Mucosa of stomach (tissue), 1 donor: ENCODE measurements at regions not wholly inside any gene's neighbourhood (a gene's known extent, or its start where the extent isn't known, plus 50 kb on each side); places are given as distances from the start of the nearest gene placed in this dataset.

ENCODE experiments used
- H3K27me3 ChIP-seq: one replicate; pipeline ENCODE4 v1.7.0; 2013; ENCODE audit warnings: mild to moderate bottlenecking, low read length; ENCODE audit not compliant: control insufficient read depth, insufficient read depth
- H3K36me3 ChIP-seq: one replicate; pipeline ENCODE4 v1.7.0; 2013; ENCODE audit warnings: low read length; ENCODE audit not compliant: control insufficient read depth, insufficient read depth
- H3K4me1 ChIP-seq: one replicate; pipeline ENCODE4 v1.7.0; 2013; ENCODE audit warnings: mild to moderate bottlenecking, low read length; ENCODE audit not compliant: control insufficient read depth, insufficient read depth
- H3K4me3 ChIP-seq: one replicate; pipeline ENCODE4 v1.7.0; 2013; ENCODE audit warnings: low read length
- H3K9ac ChIP-seq: one replicate; pipeline ENCODE4 v1.7.0; 2013; ENCODE audit warnings: mild to moderate bottlenecking, low read length, moderate library complexity
- H3K9me3 ChIP-seq: one replicate; pipeline ENCODE4 v1.7.0; 2013; ENCODE audit warnings: mild to moderate bottlenecking, low read length, moderate library complexity; ENCODE audit not compliant: control insufficient read depth
- donor health status: Pancreatic carcinoma.

DNA sequence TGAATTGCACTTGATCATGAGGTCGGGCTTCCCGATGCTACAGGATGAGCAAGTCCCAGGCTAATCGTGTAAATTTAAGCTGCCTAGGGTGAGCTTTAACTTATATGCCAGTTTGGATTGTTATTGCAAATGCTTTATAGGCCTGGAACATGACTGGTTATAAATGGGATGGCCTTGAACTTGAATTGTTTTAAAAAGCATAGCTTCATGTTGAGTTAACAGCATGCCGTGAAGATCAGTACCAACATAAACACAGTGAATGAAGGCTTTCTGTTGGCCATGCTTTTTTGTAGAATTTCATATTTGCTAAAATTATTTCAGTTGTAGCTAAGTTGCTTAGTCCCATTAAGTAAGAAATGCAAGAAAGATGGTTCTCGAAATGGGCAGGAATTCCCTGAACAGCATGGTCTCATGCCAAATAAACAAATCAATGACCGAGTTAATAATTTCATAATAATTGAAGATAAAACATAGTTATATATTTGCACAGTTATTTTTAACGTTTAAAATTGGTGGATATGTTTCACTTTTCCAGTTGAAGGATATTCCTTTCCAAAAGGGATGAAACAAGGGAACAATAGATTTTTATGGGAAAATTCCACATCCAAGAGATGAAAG lies 76.6 kb upstream of the ARID1B start:
- H3K4me3 ChIP-seq = no peak overlapping the region
- H3K27me3 ChIP-seq = no peaks in the 10 kb centered on the region
- no peaks in the 10 kb centered on the region for H3K36me3 ChIP-seq
- H3K9ac ChIP-seq = no peak overlapping the region
- no peaks in the 10 kb centered on the region for H3K4me1 ChIP-seq
- H3K9me3 ChIP-seq = no peaks in the 10 kb centered on the region

DNA sequence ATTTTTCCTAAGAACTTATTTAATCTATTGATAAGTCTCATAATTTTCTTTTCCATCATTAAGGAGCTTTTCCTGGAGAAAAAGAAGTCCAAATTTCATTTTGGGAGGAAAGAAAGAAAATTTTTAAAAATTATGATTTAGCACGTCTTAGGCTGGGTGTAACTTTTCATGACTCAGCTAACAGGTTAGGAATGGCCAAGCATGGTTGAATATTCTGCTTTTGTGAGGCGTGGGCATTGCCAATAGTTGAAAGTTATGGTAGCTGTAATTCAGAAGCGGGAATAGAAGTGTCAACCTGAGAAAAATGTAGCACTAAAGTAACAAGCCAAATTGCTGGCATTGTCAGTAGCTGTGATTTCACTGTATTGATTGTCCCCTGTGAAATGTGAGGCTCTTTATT lies 77.2 kb upstream of the ARID1B start:
- Histone ChIP-seq H3K4me3 (no peak overlapping the region), H3K9ac (no peak overlapping the region), H3K4me1 (no peaks in the 10 kb centered on the region), H3K27me3 (no peaks in the 10 kb centered on the region), H3K9me3 (no peaks in the 10 kb centered on the region), H3K36me3 (no peaks in the 10 kb centered on the region)

DNA sequence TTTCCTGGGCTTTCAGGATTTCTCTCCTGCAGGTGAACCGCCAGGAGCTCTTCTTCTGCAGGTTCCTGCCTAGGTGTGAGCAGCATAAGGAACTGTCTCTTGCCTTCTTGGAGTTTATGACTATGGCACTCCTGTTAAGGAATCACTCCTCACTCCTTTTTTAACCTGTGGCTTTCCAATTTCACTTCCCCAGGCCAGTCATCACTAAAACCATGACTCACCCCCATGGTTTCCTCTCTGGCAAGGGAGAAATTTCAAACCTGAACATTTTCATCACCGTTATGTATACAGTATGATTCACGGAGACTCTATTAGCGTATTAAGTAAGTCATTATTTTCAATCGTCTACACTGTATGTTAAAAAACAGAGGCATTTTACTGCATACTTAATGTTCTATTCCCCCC lies 78.2 kb upstream of the ARID1B start:
- no peak overlapping the region for H3K9ac ChIP-seq

DNA sequence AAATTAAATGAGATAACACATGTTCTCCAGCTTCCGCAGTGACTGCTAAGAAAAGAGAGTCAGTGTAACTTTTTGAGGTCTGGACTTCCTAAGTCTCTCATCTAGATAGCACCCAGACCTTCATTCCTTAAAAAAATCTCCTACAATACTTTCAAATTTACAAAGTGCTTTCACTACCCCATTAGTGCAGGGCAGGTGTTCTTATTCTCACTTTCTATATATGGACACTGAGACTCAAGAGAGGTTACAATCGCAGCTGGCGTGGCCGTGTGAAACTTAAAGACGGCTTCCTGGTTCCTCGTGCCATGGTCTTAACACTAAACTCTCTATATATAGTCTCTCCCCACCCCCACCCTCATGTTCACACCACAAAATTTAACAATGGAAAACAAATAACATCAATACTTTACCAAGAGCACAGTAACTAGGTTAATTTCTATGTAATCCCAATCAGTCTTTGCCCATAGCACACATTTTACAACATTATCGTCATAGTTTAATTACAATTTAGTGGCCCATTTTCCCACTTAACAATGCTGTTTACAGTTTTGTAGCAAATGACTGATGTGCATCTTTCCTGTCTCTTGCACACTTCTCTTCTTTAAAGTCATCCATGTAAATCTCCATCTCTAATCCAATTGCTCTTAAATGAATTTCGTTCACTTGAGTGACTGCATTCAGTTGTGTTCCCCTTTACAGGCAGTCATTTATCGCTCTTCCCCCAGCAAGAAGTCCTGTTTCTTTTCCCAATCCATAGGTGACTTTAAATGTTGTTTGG lies 78.8 kb upstream of the ARID1B start:
- H3K4me1 ChIP-seq = no peaks in the 10 kb centered on the region

More for the DNA sequence above, 78.2 kb upstream of the ARID1B start:
- no peak overlapping the region for H3K4me3 ChIP-seq
- H3K27me3 ChIP-seq = no peaks in the 10 kb centered on the region
- H3K4me1 ChIP-seq = no peaks in the 10 kb centered on the region
- no peaks in the 10 kb centered on the region for H3K9me3 ChIP-seq
- H3K36me3 ChIP-seq = no peaks in the 10 kb centered on the region

DNA sequence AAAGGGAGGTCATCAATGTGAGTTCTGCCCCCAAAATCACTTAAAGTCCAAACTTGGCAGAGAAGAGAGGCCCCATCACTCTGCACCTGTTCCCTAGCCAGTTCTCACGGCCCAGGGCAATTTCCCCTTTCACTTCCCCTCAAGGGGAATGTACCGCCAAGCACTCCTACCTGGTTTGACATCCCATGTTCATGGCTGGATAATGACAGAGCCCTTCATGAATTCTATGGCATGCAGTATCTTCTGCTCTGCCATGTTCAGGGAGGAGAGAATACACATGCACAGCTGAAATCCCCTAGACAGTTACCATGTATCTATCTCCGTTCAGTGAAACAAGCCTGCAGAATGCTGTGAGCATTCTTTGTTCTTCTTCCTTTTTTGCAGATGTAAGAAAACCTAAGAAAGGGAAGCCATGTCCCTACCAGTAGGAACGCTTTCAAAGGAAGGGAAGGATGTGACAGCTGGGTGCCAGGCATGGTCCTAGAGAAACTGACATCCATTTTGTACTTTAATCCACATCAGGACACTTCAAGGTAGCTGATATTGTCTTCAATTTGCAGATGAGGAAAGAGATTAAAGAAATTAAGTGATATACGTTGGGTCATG lies 79.8 kb upstream of the ARID1B start:
- Histone ChIP-seq H3K9me3 (no peaks in the 10 kb centered on the region), H3K27me3 (no peaks in the 10 kb centered on the region), H3K4me1 (no peaks in the 10 kb centered on the region), H3K36me3 (no peaks in the 10 kb centered on the region), H3K4me3 (no peak overlapping the region), H3K9ac (no peak overlapping the region)

More for the DNA sequence above, 78.8 kb upstream of the ARID1B start:
- Histone ChIP-seq H3K9me3 (no peaks in the 10 kb centered on the region), H3K4me3 (no peak overlapping the region), H3K27me3 (no peaks in the 10 kb centered on the region), H3K9ac (no peak overlapping the region), H3K36me3 (no peaks in the 10 kb centered on the region)

DNA sequence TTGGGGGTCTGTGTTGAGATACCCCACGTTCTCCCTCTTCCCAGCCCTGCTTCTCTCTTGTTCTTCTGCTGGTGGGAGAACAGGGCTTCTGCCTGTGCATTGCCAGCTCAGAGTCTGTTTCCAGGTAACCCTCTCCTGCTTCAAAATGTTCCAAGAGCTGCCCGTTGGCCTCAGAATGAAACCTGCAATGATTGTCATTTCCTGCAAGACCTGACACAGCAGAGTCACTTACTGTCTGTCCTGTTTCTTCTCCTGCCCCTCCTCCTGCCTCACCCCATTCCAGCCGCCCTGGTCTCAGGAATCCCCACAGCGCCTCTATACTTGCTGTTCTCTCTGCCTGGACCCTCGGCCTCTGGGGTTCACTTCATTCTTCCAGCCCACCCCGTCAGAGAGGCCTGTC lies 81.4 kb upstream of the ARID1B start:
- Histone ChIP-seq H3K4me3 (no peak overlapping the region), H3K4me1 (no peaks in the 10 kb centered on the region), H3K36me3 (no peaks in the 10 kb centered on the region), H3K9me3 (no peaks in the 10 kb centered on the region), H3K27me3 (no peaks in the 10 kb centered on the region), H3K9ac (no peak overlapping the region)

DNA sequence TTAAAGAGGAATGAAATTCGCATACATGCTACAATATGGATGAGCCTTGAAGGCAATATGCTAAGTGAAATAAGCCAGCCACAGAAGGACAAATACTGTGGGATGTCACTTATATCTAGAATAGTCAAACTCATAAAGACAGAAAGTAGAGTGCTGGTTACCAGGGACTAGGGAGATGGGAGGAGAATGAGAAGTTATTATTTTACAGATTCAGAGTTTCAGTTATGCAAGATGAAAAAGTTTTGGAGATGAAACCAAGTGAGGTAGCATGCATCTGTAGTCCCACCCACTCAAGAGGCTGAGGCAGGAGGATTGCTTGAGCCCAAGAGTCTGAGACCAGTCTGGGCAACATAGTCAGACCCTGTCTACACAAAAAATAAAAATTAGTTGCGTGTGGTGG lies 82.5 kb upstream of the ARID1B start:
- Histone ChIP-seq H3K9me3 (no peaks in the 10 kb centered on the region), H3K4me3 (no peak overlapping the region), H3K4me1 (no peaks in the 10 kb centered on the region)

DNA sequence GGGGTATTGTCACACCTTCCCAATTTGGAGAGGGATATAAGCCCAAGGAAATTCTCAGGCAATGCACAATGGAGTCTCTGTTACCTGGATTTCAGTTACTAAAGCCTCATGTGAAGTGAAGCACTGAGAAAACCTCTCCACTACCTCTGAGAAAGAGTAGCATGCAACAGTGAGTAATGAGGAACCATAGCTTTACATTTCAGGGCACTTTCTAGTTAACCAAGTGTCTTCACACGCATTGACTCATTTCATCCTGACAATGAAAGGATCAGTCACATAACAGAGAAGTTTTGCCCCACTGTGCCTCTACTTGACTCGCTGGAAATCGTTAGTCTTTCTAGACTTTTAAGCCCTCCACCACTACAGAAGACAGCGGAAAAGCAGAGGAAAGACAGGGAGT lies 86.2 kb upstream of the ARID1B start:
- peaks cover 4% of the 10 kb centered on the region for H3K4me1 ChIP-seq
- no peak overlapping the region for H3K9ac ChIP-seq
- no peaks in the 10 kb centered on the region for H3K36me3 ChIP-seq
- no peak overlapping the region for H3K4me3 ChIP-seq
- H3K9me3 ChIP-seq = no peaks in the 10 kb centered on the region
- no peaks in the 10 kb centered on the region for H3K27me3 ChIP-seq

More for the DNA sequence above, 82.5 kb upstream of the ARID1B start:
- H3K9ac ChIP-seq = no peak overlapping the region
- H3K27me3 ChIP-seq = no peaks in the 10 kb centered on the region
- no peaks in the 10 kb centered on the region for H3K36me3 ChIP-seq

DNA sequence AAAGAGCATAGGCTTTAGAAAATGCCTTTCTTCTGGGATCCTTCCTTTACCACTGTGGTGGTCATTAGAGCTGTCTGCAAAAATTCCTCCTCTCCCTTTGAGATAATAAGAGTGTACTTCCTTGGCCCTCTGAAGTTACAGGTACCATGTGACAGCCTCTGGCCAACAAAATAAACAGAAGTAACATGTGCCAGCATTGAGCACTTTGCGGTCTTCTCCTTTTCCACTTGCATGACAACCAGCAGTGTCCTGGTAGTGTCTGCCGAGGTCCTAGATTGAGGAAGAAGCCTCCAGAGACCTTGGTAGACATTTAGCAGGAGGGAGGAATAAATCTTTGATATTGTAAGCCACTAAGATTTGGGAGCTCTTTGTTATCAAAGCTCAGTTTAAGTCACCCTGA lies 87.5 kb upstream of the ARID1B start:
- Histone ChIP-seq H3K9me3 (no peaks in the 10 kb centered on the region), H3K27me3 (no peaks in the 10 kb centered on the region), H3K4me1 (peaks cover 4% of the 10 kb centered on the region)

DNA sequence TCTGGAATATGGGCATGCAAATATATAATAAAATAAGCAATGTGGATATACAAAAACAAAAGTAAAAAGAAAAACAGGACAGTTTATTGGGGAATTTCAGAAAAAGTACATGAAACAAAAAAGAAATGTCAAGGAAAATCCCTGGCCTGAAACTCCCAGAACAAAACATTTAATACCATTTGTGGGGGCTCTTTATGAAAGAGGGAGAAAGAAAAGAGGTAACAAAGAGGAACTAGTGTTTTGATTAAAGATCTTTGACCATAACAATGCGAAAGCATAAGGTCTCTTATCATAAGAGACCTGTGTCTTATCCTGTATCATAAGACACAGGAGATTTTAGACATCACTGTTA lies 88.6 kb upstream of the ARID1B start:
- H3K9ac ChIP-seq = peak overlapping the region; percentile 80

More for the DNA sequence above, 87.5 kb upstream of the ARID1B start:
- no peak overlapping the region for H3K9ac ChIP-seq
- H3K4me3 ChIP-seq = no peak overlapping the region
- no peaks in the 10 kb centered on the region for H3K36me3 ChIP-seq

DNA sequence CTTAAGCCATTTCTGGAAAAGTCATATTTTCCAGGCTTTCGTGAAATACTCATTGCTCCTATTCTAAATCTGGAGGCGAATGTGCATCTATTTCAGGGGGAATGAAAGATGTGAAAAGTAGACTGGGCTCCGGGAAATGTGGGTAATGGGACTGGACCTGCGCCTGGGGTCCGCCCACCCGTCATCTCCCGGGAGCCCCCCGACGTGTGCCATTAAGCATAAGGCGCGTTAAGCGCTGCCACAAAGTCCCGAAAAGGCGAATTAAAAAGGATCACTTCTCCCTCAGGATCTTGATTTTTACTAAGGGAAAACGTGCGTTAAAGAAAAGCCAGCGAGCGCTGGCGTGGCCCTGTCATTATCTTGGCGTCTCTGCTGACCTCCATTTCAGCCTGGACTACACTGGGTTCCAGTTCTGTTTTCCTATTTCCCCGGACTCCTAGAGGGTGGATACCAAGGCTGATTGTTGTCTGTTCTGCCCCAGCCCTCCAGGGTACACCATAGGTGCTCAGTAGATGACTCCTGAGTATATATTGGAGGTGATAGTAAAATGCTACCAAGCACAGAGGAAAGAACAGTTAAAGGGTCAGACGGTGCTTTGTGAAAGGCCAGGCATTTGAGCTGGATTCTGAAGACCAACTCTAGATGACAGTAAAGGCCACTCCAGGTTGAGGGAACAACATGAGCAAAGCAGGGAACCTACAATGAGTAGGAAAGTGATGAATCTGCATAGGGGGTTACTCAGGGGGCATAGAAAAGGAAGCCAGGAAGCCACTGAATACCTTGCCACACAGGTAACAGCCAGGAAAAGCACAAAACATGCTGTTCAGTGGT lies 89.2 kb upstream of the ARID1B start:
- no peaks in the 10 kb centered on the region for H3K27me3 ChIP-seq
- H3K4me1 ChIP-seq = peaks cover 4% of the 10 kb centered on the region
- no peaks in the 10 kb centered on the region for H3K9me3 ChIP-seq
- peak overlapping the region; percentile 10 for H3K4me3 ChIP-seq
- H3K9ac ChIP-seq = peak overlapping the region; percentile 80
- H3K36me3 ChIP-seq = no peaks in the 10 kb centered on the region

More for the DNA sequence above, 88.6 kb upstream of the ARID1B start:
- Histone ChIP-seq H3K36me3 (no peaks in the 10 kb centered on the region), H3K9me3 (no peaks in the 10 kb centered on the region), H3K4me1 (peaks cover 4% of the 10 kb centered on the region), H3K4me3 (no peak overlapping the region), H3K27me3 (no peaks in the 10 kb centered on the region)
